ENCODE measurements at regions not wholly inside any gene's neighbourhood (a gene's known extent, or its start where the extent isn't known, plus 50 kb on each side); places are given as distances from the start of the nearest gene placed in this dataset.

GRCh38 chr2:52369178-52369577 lies 1337.2 kb upstream of the NRXN1 start:
- ChIA-PET CTCF (no interaction called here), POLR2A (no interaction called here)
- DNase-seq (no peak), ATAC-seq (no peak)
- Mint-ChIP-seq H3K4me1 (ENCODE audit: low read depth) (no peaks in the 10 kb centered on the region), H3K36me3 (ENCODE audit: low read depth) (no peaks in the 10 kb centered on the region), H3K27ac (no peak overlapping the region), H3K4me3 (no peak overlapping the region), H3K9me3 (peaks cover 3% of the 10 kb centered on the region), H3K27me3 (no peaks in the 10 kb centered on the region)
- TF ChIP-seq, protein P1, sequence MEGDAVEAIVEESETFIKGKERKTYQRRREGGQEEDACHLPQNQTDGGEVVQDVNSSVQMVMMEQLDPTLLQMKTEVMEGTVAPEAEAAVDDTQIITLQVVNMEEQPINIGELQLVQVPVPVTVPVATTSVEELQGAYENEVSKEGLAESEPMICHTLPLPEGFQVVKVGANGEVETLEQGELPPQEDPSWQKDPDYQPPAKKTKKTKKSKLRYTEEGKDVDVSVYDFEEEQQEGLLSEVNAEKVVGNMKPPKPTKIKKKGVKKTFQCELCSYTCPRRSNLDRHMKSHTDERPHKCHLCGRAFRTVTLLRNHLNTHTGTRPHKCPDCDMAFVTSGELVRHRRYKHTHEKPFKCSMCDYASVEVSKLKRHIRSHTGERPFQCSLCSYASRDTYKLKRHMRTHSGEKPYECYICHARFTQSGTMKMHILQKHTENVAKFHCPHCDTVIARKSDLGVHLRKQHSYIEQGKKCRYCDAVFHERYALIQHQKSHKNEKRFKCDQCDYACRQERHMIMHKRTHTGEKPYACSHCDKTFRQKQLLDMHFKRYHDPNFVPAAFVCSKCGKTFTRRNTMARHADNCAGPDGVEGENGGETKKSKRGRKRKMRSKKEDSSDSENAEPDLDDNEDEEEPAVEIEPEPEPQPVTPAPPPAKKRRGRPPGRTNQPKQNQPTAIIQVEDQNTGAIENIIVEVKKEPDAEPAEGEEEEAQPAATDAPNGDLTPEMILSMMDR (IDR thresholded peaks at IDR 0.05), result no peak
- intact Hi-C loops (cut with micrococcal nuclease), result no loop called here

DNA sequence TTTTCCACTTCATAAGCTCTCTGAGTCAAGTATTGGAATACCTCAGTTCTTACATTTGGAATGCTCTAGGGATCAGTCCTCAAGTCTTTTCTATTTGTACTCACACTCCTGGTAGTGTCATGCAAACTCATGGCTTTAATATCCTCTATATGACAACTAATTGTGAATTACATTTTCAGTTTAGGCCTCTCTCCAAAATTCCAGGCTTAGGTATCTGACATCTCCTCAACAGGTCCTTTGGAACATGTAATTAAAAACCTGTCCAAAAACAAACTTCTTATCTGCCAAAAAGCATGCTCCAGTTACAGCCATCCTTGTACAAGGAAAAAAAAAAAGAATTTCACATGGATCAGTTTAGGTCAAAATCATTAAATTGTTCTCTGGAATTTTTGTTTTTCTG lies 1336.2 kb upstream of the NRXN1 start:
- no peak overlapping the region for H3K27ac Mint-ChIP-seq
- DNase-seq, result no peak
- POLR2A ChIA-PET, result no interaction called here
- no peak overlapping the region for H3K4me3 Mint-ChIP-seq
- H3K9me3 Mint-ChIP-seq, result peaks cover 3% of the 10 kb centered on the region
- ATAC-seq, result no peak
- intact Hi-C loops (cut with micrococcal nuclease), result no loop called here
- no peaks in the 10 kb centered on the region for H3K36me3 Mint-ChIP-seq (ENCODE audit: low read depth)
- H3K4me1 Mint-ChIP-seq (ENCODE audit: low read depth), result no peaks in the 10 kb centered on the region
- no peaks in the 10 kb centered on the region for H3K27me3 Mint-ChIP-seq
- CTCF ChIA-PET, result no interaction called here
- TF ChIP-seq, protein P1 (IDR thresholded peaks at IDR 0.05), result no peak

- Mint-ChIP-seq H3K4me3 (no peak overlapping the region), H3K36me3 (ENCODE audit: low read depth) (no peaks in the 10 kb centered on the region), H3K4me1 (ENCODE audit: low read depth) (no peaks in the 10 kb centered on the region), H3K27ac (no peak overlapping the region), H3K9me3 (no peaks in the 10 kb centered on the region), H3K27me3 (no peaks in the 10 kb centered on the region)
- TF ChIP-seq, protein P1 (IDR thresholded peaks at IDR 0.05), result no peak
- POLR2A ChIA-PET, result no interaction called here
- no peak for DNase-seq
- CTCF ChIA-PET, result no interaction called here
- ATAC-seq, result no peak
- intact Hi-C loops (cut with micrococcal nuclease), result no loop called here
Observed at GRCh38 chr2:52365946-52366345, 1334.0 kb upstream of the NRXN1 start.

DNA sequence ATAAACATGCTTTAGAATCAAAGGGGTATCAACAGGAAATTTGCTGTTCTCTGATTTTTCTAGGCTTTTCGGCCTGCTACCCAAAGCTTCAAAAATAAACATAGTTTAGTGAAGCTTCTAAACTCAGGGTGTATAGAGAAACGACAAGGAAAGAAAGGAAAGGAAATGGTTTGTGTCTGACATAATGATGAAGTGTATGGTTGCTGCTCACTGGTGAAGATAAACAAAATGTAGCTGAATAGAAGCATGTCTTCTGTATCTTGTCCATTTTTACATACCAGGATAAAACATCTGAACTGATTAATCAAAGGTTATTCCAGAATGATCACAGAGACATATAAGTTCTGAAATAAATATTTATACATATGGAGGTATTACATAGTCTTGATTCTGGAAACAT lies 1324.6 kb upstream of the NRXN1 start:
- no peak for ATAC-seq
- no peak overlapping the region for H3K27ac Mint-ChIP-seq
- H3K4me3 Mint-ChIP-seq, result no peak overlapping the region
- TF ChIP-seq, protein P1 (IDR thresholded peaks at IDR 0.05), result no peak
- H3K36me3 Mint-ChIP-seq (ENCODE audit: low read depth), result no peaks in the 10 kb centered on the region
- no peak for DNase-seq
- CTCF ChIA-PET, result no interaction called here
- H3K27me3 Mint-ChIP-seq, result no peaks in the 10 kb centered on the region
- intact Hi-C loops (cut with micrococcal nuclease), result no loop called here
- H3K4me1 Mint-ChIP-seq (ENCODE audit: low read depth), result no peaks in the 10 kb centered on the region
- H3K9me3 Mint-ChIP-seq, result peaks cover 3% of the 10 kb centered on the region
- POLR2A ChIA-PET, result no interaction called here

DNA sequence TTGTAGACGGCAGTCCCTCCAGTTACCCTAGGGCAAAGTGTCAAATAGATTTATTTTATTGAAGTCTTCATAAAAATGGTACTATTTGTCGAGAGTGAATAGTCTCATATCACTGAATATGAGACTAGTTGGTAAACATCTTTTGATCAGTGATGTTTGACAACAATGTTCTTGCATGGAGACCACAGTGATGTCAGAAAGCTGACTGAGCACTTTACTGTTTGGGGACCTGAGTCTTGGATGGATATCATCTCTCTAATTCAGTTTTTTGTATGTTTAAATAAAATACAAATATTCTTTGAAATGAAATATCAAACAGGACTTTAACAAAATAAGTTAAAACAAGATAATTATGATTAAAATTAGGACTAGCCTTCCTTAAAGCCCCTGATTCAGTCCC lies 1315.4 kb upstream of the NRXN1 start:
- Mint-ChIP-seq H3K36me3 (ENCODE audit: low read depth) (no peaks in the 10 kb centered on the region), H3K9me3 (peaks cover 13% of the 10 kb centered on the region), H3K4me3 (no peak overlapping the region), H3K27me3 (no peaks in the 10 kb centered on the region), H3K4me1 (ENCODE audit: low read depth) (no peaks in the 10 kb centered on the region), H3K27ac (no peak overlapping the region)
- intact Hi-C loops (cut with micrococcal nuclease), result no loop called here
- TF ChIP-seq, protein P1 (IDR thresholded peaks at IDR 0.05), result no peak
- no peak for ATAC-seq
- ChIA-PET CTCF (no interaction called here), POLR2A (no interaction called here)
- no peak for DNase-seq
